GM12878 (cell line): ENCODE measurements at regions not wholly inside any gene's neighbourhood (a gene's known extent, or its start where the extent isn't known, plus 50 kb on each side); places are given as distances from the start of the nearest gene placed in this dataset.
"Not testable (repeated sequence)": the region's sequence is repeated elsewhere in the genome, so short reads cannot be mapped to it uniquely, and the experiment has no call there.

Experiments used
- ATAC-seq: fragments of 200-7000 bp; cut with Tn5 transposase; 3 replicates; pipeline ENCODE4 v1.9.1; 2020; ENCODE audit warnings: mild to moderate bottlenecking, moderate library complexity
- BruUV-seq: library from RNA; stranded (reverse); fragments of 400-500 nt; replicated peaks from 2 replicates; lab custom pipeline; 2021; lab: Mats Ljungman, UMichigan
- CTCF ChIA-PET: fragments of 300-600 bp; sonication (Branson Sonifier 250); formaldehyde crosslinking; extraction: SDS; loops from one replicate; lab custom pipeline; 2021; ENCODE audit warnings: inconsistent platforms; lab: Yijun Ruan, JAX
- POLR2A ChIA-PET: fragments of 350-600 bp; formaldehyde crosslinking; extraction: SDS; loops from one replicate; lab custom pipeline; 2021; ENCODE audit warnings: inconsistent platforms; lab: Charles Lee
- RAD21 ChIA-PET: fragments of 300-600 bp; sonication (Branson Sonifier 250); formaldehyde crosslinking; loops from one replicate; lab custom pipeline; 2023; ENCODE audit warnings: antibody characterized with exemption; ENCODE audit not compliant: unreplicated experiment; lab: Charles Lee
- SMC1A ChIA-PET: fragments of 300-600 bp; sonication (Branson Sonifier 250); formaldehyde crosslinking; loops from one replicate; lab custom pipeline; 2023; ENCODE audit not compliant: unreplicated experiment, uncharacterized antibody; lab: Charles Lee
- DNase-seq: peaks from one replicate; pipeline ENCODE4 v3.0.0-alpha.2; 2011; ENCODE audit warnings: low read depth, low spot score
- FAIRE-seq: peaks from 3 replicates; lab custom pipeline; 2011; peaks lifted over from hg19 to GRCh38; lab: Jason Lieb, UNC
- H2AFZ ChIP-seq: 2 replicates; pipeline ENCODE4 v1.6.0; 2011; ENCODE audit warnings: low read depth, low read length, control low read depth; ENCODE audit not compliant: control insufficient read depth
- H3K27ac ChIP-seq: 2 replicates; pipeline ENCODE4 v1.5.1; 2011; ENCODE audit warnings: control low read depth; ENCODE audit not compliant: control insufficient read depth, insufficient read depth
- H3K27me3 ChIP-seq, 2 experiments: replicated peaks in 1 of 2; 2 replicates each; pipeline versions ENCODE4 v1.6.0 to v1.6.1; 2011; ENCODE audit warnings: low read length in 1 of 2; ENCODE audit not compliant: control insufficient read depth in 2 of 2, insufficient read depth in 2 of 2
- H3K36me3 ChIP-seq, 2 experiments: 2 replicates each; pipeline ENCODE4 v1.5.1; 2011; ENCODE audit warnings: low read length in 1 of 2; ENCODE audit not compliant: control insufficient read depth in 2 of 2, insufficient read depth in 2 of 2
- H3K4me1 ChIP-seq: 2 replicates; pipeline ENCODE4 v1.6.1; 2011; ENCODE audit warnings: mild to moderate bottlenecking, low read length, moderate library complexity, mixed read lengths; ENCODE audit not compliant: control insufficient read depth, insufficient read depth
- H3K4me2 ChIP-seq: 2 replicates; pipeline ENCODE4 v1.6.0; 2011; ENCODE audit warnings: control low read depth; ENCODE audit not compliant: control insufficient read depth, insufficient read depth
- H3K4me3 ChIP-seq: fragments of 200-600 bp; sonication (generic); 2 replicates; pipeline ENCODE4 v1.5.1; 2016
- H3K79me2 ChIP-seq: 2 replicates; pipeline ENCODE4 v1.6.0; 2011; ENCODE audit warnings: low read length; ENCODE audit not compliant: control insufficient read depth, insufficient read depth
- H3K9ac ChIP-seq: 2 replicates; pipeline ENCODE4 v1.8.0; 2011; ENCODE audit warnings: low read length, control low read depth, mixed read lengths; ENCODE audit not compliant: control insufficient read depth, insufficient read depth
- H3K9me3 ChIP-seq: replicated peaks from 3 replicates; pipeline ENCODE4 v1.5.1; 2011; ENCODE audit warnings: mild to moderate bottlenecking, low read length; ENCODE audit not compliant: control insufficient read depth, insufficient read depth
- H4K20me1 ChIP-seq: 2 replicates; pipeline ENCODE4 v1.6.0; 2011; ENCODE audit not compliant: control insufficient read depth, insufficient read depth
- BHLHE40 ChIP-seq, 2 experiments: fragments of 450-650 bp in 1 of 2; IDR thresholded peaks; 2 replicates each; pipeline ENCODE4 v1.6.1; 2011 to 2017; ENCODE audit warnings: low read depth in 2 of 2, borderline replicate concordance in 1 of 2, improper control_type of control experiment in 1 of 2, low read length in 1 of 2, mild to moderate bottlenecking in 1 of 2
- E4F1 ChIP-seq: fragments of 450-650 bp; IDR thresholded peaks from 2 replicates; pipeline ENCODE4 v1.6.1; 2018; ENCODE audit warnings: borderline replicate concordance, mild to moderate bottlenecking; ENCODE audit not compliant: partially characterized antibody
- ETV6 ChIP-seq, 2 experiments: fragments of 450-650 bp in 1 of 2; IDR thresholded peaks in 1 of 2; conservative IDR thresholded peaks in 1 of 2; 2 replicates each; pipeline ENCODE4 v1.6.1; 2014; ENCODE audit warnings: antibody characterized with exemption in 1 of 2, borderline replicate concordance in 1 of 2, low read depth in 1 of 2, mild to moderate bottlenecking in 1 of 2, moderate library complexity in 1 of 2
- GATAD2B ChIP-seq: fragments of 450-650 bp; conservative IDR thresholded peaks from 2 replicates; pipeline ENCODE4 v1.6.1; 2017; ENCODE audit warnings: low read depth, mild to moderate bottlenecking, moderate library complexity
- IKZF1 ChIP-seq: fragments of 450-650 bp; conservative IDR thresholded peaks from 2 replicates; pipeline ENCODE4 v1.6.1; 2017; ENCODE audit warnings: antibody characterized with exemption, mild to moderate bottlenecking
- MYC ChIP-seq: IDR thresholded peaks from 2 replicates; pipeline ENCODE4 v1.6.1; 2011; ENCODE audit warnings: mild to moderate bottlenecking, low read length, moderate library complexity, inconsistent platforms; ENCODE audit not compliant: insufficient read depth, insufficient replicate concordance, insufficient read length, severe bottlenecking
- NR2C2 ChIP-seq: IDR thresholded peaks from 2 replicates; pipeline ENCODE4 v1.6.1; 2011; ENCODE audit warnings: borderline replicate concordance, low read depth; ENCODE audit not compliant: control insufficient read depth, insufficient read length
- PAX8 ChIP-seq: fragments of 450-650 bp; IDR thresholded peaks from 2 replicates; pipeline ENCODE4 v1.6.1; 2017; ENCODE audit warnings: mild to moderate bottlenecking, moderate library complexity
- POLR2AphosphoS2 ChIP-seq: IDR thresholded peaks from 2 replicates; pipeline ENCODE4 v1.6.1; 2011; ENCODE audit warnings: low read depth, mild to moderate bottlenecking, low read length, improper control_type of control experiment, moderate library complexity
- SUPT20H ChIP-seq: IDR thresholded peaks from 2 replicates; pipeline ENCODE4 v1.6.1; 2011; ENCODE audit warnings: low read depth, mild to moderate bottlenecking, low read length, moderate library complexity, borderline replicate concordance; ENCODE audit not compliant: control insufficient read depth
- YY1 ChIP-seq: IDR thresholded peaks from 2 replicates; pipeline ENCODE4 v1.6.1; 2011; ENCODE audit warnings: low read depth, mild to moderate bottlenecking, low read length
- WGBS: methylation state at CpG from one replicate; pipeline ENCODE4 v1.1.6; 2016; ENCODE audit warnings: low lambda C conversion rate; ENCODE audit not compliant: insufficient replicate concordance, insufficient coverage; ENCODE audit errors: missing lambda C conversion rate; 5-methylcytosine and 5-hydroxymethylcytosine counted together
- in situ Hi-C: fragments of 300-500 bp; cut with MboI; formaldehyde crosslinking; loops from 9 replicates; pipeline ENCODE4 v1.14.3; 2018; ENCODE audit warnings: mixed read lengths
- intact Hi-C: fragments of 100-400 bp; cut with micrococcal nuclease; formaldehyde crosslinking; loops from one replicate; pipeline ENCODE4 v1.14.2; 2022; ENCODE audit not compliant: unreplicated experiment
- TF ChIP-seq, protein P1 (sequence below): fragments of 450-650 bp; IDR thresholded peaks from 2 replicates; pipeline ENCODE4 v1.6.1; 2014; ENCODE audit warnings: mild to moderate bottlenecking

DNA sequence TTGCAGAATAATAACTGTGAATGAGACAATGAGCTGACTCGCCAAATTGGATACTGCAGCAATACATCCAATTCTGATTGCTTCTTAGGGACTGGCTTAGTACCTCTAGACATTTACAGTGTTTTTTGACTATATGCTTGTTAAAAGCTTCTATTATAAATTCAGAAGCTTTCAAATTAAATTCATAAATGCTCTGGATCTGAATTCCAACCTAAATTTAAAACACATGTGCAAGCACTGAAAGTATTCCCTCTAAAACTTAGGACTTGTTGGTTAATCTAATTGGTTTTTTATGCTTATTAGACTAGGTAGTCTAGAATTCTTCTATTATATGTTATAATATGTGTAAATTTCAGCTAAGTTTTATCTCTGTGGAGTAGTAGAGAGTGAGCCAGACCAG, 306.9 kb downstream of the CPS1 start (continued):
- TF ChIP-seq E4F1 (no peak), GATAD2B (no peak)

DNA sequence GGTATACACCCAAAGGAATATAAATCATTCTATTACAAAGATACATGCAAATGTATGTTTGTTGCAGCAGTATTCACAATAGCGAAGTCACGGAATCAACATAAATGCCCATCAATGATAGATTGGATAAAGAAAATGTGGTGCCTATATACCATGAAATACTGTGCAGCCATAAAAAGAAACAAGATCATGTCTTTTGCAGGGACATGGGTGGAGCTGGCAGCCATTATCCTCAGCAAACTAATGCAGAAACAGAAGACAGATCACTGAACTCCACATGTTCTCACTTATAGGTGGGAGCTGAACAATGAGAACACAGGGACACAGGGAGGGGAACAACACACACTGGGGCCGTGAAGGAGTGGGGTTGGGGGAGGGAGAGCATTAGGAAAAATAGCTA, 315.2 kb downstream of the CPS1 start:
- H2AFZ ChIP-seq, SMC1A ChIA-PET, RAD21 ChIA-PET, H3K36me3 ChIP-seq, H3K27me3 ChIP-seq, H3K4me3 ChIP-seq, in situ Hi-C loops, POLR2A ChIA-PET, BruUV-seq, H3K27ac ChIP-seq, ATAC-seq, intact Hi-C loops, CTCF ChIA-PET, DNase-seq, H4K20me1 ChIP-seq, FAIRE-seq, H3K4me2 ChIP-seq, H3K9me3 ChIP-seq, H3K79me2 ChIP-seq, H3K9ac ChIP-seq, H3K4me1 ChIP-seq: not testable (repeated sequence)
- 62% methylated on average over 3 of the region's 3 CpGs for WGBS

DNA sequence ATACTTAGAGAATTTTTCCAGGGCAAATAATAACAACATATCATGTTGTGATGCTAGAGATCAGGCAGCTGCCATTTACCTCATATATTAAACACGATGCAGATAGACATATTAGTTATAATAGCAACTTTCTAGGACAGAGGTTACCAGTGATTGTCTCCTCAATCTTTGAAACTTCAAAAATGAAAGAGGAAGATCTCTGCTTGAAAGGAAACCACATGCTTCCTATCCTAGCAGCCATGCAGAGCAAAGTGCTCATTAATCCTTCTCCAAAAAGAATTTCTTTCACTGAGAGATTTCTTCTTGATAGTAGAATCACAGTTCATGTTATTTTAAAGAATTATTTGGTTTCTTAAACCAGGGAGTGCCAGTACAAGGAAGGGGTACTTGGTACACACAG, 317.2 kb downstream of the CPS1 start:
- POLR2A ChIA-PET: no interaction called here
- intact Hi-C loops: no loop called here
- Histone ChIP-seq H3K9ac (no peak overlapping the region), H3K79me2 (no peaks in the 10 kb centered on the region), H3K27me3 (no peaks in the 10 kb centered on the region), H3K9me3 (no peaks in the 10 kb centered on the region), H3K27ac (no peak overlapping the region), H3K4me2 (no peak overlapping the region), H3K36me3 (no peaks in the 10 kb centered on the region), H4K20me1 (no peaks in the 10 kb centered on the region), H3K4me1 (no peaks in the 10 kb centered on the region), H2AFZ (no peak overlapping the region), H3K4me3 (no peak overlapping the region)
- WGBS: 0% methylated on average over 1 of the region's 1 CpG
- no peak for TF ChIP-seq SUPT20H
- TF ChIP-seq MYC: no peak
- TF ChIP-seq YY1: no peak
- no peak for TF ChIP-seq IKZF1
- TF ChIP-seq, protein P1, sequence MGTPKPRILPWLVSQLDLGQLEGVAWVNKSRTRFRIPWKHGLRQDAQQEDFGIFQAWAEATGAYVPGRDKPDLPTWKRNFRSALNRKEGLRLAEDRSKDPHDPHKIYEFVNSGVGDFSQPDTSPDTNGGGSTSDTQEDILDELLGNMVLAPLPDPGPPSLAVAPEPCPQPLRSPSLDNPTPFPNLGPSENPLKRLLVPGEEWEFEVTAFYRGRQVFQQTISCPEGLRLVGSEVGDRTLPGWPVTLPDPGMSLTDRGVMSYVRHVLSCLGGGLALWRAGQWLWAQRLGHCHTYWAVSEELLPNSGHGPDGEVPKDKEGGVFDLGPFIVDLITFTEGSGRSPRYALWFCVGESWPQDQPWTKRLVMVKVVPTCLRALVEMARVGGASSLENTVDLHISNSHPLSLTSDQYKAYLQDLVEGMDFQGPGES: no peak
- no peak for TF ChIP-seq POLR2AphosphoS2
- TF ChIP-seq BHLHE40 (IDR thresholded peaks at IDR 0.05; ENCODE audit: borderline replicate concordance in 1 of 2, low read depth in 2 of 2, low read length in 1 of 2): no peak
- TF ChIP-seq PAX8: no peak
- TF ChIP-seq ETV6 (conservative IDR thresholded peaks at IDR 0.05 in 1 of 2, IDR thresholded peaks at IDR 0.05 in 1 of 2; ENCODE audit: borderline replicate concordance in 1 of 2, low read depth in 1 of 2): no peak
- TF ChIP-seq NR2C2: no peak
- in situ Hi-C loops: no loop called here
- CTCF ChIA-PET: no interaction called here
- DNase-seq (no peak), FAIRE-seq (no peak), ATAC-seq (peak; percentile 34; the same call in 1 of the 3 replicates)
- RAD21 ChIA-PET: no interaction called here
- SMC1A ChIA-PET: no interaction called here
- BruUV-seq: no TSS peak
